HEK293 (cell line): ENCODE measurements at regions not wholly inside any gene's neighbourhood (a gene's known extent, or its start where the extent isn't known, plus 50 kb on each side); places are given as distances from the start of the nearest gene placed in this dataset.

ENCODE experiments used
- CTCF ChIP-seq: fragments of 450-650 bp; formaldehyde crosslinking; IDR thresholded peaks from 2 replicates; pipeline ENCODE4 v1.5.1; 2016; ENCODE audit warnings: missing biosample characterization, missing genetic modification characterization
- ZNF629 ChIP-seq: fragments of 450-650 bp; formaldehyde crosslinking; IDR thresholded peaks from 2 replicates; pipeline ENCODE4 v1.5.1; 2017; ENCODE audit warnings: missing biosample characterization, missing genetic modification characterization

- TF ChIP-seq ZNF629 (tag by site-specific recombination) (no peak), CTCF (tag by site-specific recombination) (no peak)
These were observed 93.6 kb downstream of the GYPC start for GRCh38 chr2:126749537-126749936.
